Peyer's patch (tissue), 4 donors: ENCODE measurements at regions not wholly inside any gene's neighbourhood (a gene's known extent, or its start where the extent isn't known, plus 50 kb on each side); places are given as distances from the start of the nearest gene placed in this dataset.

ENCODE experiments used
- POLR2A ChIP-seq, 2 donors: fragments of 450-650 bp; IDR thresholded peaks; one replicate each; pipeline ENCODE4 v1.5.1; 2017; ENCODE audit warnings: antibody characterized with exemption in 2 of 2, mild to moderate bottlenecking in 2 of 2, moderate library complexity in 2 of 2
- TF ChIP-seq, protein P1 (sequence below), 6 experiments: fragments of 450-650 bp in 4 of 6; fragments of 200-600 bp in 2 of 6; sonication (generic) in 1 of 6; IDR thresholded peaks; one replicate each; pipeline ENCODE4 v1.5.1; 2017 to 2019; ENCODE audit warnings: antibody characterized with exemption in 6 of 6, mild to moderate bottlenecking in 3 of 6, moderate library complexity in 1 of 6

DNA sequence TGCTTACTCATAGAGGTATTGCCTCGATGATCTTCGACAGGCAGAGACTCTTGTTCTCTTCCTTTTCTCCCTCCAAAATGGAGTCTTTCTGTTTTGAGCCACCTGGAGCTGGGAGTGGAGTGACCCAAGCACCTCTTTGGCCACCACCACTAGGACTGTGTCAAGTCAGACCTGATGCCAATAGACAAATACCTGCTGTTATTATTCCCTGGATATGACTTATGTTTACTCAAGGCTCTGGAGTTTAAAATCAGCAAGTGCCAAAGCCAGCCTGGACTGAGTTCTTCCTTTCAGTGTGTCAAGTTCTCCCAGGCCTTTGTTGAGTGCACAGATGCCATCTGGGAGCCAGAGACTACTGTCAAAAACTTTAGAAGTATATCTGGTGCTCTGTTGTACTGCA lies 130.2 kb upstream of the SLC6A14 start:
- TF ChIP-seq, protein P1, sequence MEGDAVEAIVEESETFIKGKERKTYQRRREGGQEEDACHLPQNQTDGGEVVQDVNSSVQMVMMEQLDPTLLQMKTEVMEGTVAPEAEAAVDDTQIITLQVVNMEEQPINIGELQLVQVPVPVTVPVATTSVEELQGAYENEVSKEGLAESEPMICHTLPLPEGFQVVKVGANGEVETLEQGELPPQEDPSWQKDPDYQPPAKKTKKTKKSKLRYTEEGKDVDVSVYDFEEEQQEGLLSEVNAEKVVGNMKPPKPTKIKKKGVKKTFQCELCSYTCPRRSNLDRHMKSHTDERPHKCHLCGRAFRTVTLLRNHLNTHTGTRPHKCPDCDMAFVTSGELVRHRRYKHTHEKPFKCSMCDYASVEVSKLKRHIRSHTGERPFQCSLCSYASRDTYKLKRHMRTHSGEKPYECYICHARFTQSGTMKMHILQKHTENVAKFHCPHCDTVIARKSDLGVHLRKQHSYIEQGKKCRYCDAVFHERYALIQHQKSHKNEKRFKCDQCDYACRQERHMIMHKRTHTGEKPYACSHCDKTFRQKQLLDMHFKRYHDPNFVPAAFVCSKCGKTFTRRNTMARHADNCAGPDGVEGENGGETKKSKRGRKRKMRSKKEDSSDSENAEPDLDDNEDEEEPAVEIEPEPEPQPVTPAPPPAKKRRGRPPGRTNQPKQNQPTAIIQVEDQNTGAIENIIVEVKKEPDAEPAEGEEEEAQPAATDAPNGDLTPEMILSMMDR (IDR thresholded peaks at IDR 0.05): no peak
- no peak for TF ChIP-seq POLR2A (IDR thresholded peaks at IDR 0.05)
